VCaP (cell line): ENCODE measurements at regions not wholly inside any gene's neighbourhood (a gene's known extent, or its start where the extent isn't known, plus 50 kb on each side); places are given as distances from the start of the nearest gene placed in this dataset.

Experiments used
- H3K27ac ChIP-seq: fragments of 450-650 bp; 2 replicates; pipeline ENCODE4 v1.5.1; 2017
- TF ChIP-seq, protein P1 (sequence below): fragments of 450-650 bp; conservative IDR thresholded peaks from 2 replicates; pipeline ENCODE4 v1.5.1; 2017; ENCODE audit warnings: mild to moderate bottlenecking, moderate library complexity

DNA sequence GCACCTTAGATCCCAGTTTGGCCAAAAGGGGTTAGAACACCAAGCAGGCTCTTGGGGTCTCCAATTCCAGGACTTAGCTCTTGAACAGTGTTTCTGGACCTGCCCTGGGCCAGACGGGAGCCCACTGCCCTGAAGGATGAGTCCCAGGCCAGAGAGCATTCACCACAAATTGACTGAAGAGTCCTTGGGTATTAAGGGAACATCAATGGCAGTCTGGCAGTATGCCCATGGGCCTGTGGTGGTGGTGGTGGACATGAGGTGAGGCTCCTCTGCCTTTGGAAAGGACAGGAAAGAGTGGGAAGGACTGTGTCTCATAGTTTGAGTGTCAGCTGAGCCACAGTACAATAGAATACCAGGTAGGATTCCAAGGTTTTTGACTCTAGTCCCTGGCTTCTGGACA lies 960.0 kb downstream of the DIPK2A start:
- H3K27ac ChIP-seq, result no peak overlapping the region
- TF ChIP-seq, protein P1, sequence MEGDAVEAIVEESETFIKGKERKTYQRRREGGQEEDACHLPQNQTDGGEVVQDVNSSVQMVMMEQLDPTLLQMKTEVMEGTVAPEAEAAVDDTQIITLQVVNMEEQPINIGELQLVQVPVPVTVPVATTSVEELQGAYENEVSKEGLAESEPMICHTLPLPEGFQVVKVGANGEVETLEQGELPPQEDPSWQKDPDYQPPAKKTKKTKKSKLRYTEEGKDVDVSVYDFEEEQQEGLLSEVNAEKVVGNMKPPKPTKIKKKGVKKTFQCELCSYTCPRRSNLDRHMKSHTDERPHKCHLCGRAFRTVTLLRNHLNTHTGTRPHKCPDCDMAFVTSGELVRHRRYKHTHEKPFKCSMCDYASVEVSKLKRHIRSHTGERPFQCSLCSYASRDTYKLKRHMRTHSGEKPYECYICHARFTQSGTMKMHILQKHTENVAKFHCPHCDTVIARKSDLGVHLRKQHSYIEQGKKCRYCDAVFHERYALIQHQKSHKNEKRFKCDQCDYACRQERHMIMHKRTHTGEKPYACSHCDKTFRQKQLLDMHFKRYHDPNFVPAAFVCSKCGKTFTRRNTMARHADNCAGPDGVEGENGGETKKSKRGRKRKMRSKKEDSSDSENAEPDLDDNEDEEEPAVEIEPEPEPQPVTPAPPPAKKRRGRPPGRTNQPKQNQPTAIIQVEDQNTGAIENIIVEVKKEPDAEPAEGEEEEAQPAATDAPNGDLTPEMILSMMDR, result no peak

DNA sequence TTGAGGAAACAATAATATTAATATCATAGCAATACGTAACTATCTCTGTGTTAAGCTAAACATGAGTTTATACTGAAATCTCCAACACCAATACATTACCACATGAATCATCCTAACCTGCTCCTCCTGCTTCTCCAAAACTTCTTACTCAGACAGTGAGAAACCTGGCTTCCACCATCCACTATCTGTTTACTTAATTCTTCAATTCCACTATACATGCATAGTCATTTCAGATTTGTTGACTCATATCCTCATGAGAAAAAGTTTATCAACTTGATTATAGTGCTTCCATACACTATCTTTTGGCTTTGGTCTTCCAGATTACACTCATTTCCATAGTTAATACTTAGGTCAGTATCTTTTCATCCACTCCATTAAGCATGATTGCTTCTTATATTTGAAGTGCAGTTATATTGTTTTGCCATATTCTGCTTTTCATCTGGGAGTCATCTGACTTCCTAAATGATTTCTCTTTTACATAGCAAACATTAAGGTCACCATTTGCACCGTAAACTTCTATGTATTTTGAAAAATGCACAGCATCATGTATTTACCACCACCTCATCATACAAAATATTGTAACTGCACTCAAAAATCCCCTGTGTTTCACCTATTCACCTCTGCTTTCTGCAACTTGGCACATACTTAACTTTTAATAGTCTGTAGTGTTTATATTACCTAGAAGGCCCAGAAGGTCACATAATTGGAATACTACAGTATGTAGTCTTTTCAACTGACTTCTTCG lies 970.6 kb downstream of the DIPK2A start:
- no peak overlapping the region for H3K27ac ChIP-seq
- TF ChIP-seq, protein P1, result no peak

DNA sequence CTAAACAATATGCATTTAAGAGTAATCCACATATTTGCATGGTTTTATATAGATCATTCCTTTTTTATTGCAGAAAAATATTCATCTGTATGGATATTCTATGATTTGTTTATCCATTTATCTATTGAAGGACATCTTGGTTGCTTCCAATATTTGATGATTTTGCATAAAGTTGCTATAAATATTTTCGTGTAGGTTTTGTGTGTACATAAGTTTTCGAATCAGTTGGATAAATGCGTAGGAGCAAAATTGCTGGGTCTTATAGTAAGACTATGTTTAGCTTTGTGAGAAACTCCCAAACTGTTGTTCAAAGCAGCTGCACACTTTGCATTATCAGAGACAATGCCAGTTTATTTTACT lies 971.2 kb downstream of the DIPK2A start:
- no peak overlapping the region for H3K27ac ChIP-seq
- TF ChIP-seq, protein P1, result no peak

DNA sequence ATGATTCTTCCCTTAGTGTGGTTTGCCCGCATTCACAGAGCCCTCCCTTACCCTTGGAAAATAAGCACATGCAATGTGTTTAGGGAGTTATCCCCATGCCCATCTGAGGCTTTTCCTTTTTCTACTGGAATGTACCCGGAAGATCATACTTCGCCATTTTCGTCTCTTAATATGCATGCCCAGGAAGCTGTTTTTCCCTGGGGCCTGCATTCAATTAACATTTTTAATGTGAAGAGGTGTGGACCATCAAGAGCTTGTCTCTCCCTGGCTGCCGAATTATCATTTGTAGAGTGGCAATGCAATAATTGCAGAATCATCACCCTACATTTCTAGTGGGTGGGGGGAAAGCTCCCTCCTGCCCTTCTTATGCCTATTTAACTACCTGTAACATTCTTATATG lies 976.3 kb downstream of the DIPK2A start:
- TF ChIP-seq, protein P1, result no peak
- H3K27ac ChIP-seq, result no peak overlapping the region

DNA sequence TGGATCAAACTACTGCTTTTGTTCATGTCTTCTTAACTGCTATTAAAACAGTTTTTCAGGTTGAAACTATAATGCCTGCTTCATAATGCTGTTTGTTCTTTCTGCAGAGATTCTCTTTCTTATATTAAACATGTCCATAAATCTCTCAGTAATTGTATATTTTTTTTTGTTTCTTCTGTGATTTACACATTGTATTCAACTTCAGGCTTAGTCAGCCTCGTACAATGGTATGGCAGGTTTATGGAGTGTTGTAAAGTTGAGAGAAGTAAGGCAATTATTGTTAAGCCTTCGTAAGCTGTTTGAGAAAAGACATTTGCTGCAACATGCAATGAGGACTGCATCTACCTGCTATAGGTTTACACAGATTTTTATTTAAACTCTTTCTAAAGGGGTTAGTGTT lies 977.1 kb downstream of the DIPK2A start:
- TF ChIP-seq, protein P1, result no peak
- no peak overlapping the region for H3K27ac ChIP-seq

DNA sequence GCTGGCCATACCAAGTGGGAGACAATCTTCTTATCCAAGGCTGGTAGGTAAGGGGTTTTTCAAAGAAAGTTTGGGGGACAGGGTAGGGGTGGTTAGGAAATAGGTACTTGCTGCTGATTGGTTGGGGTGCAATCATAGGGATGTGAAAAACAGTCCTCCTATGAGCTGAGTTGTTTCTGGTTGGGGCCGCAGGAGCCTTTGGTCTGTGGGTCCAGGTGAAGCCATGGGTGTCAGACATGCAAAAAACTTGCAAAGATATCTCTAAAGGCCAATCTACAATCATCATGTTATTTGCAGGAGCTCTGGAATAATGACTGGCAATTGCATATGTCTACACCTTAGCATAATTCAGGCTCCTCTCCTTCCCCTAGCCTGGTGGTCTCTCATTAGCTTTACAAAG lies 982.3 kb downstream of the DIPK2A start:
- TF ChIP-seq, protein P1, result no peak
- no peak overlapping the region for H3K27ac ChIP-seq

DNA sequence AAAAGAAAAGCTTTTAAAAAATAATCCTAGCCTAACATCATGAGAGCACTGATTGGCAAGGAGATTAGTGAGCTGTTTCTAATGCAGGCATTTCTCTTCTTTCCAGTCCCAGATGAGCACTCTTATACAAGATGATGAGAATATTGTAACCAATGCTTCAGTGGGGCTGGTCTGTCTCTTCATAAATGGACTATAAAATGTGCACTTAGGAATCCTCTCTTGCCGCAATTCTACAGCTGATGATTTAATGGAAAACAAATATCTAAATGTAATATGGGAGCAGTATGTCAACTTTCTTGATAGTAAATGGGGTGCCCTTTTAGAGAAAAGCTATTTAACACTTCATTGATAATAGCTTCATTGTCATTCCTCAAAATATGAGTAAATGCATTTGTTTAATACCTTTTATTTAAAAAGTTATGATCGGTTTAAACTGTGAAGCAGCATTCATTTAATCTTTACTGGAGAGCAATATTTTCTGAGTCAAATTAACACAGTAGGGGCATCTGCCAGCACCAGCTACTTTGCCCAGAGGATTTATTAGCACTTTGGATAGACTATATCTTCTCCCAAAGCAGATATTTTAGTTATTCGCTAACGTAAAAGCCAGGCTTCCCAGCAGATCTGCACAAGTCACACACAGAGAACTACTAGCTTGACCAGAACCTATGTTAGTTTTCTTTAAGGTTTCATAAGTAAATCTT lies 985.9 kb downstream of the DIPK2A start:
- no peak overlapping the region for H3K27ac ChIP-seq
- TF ChIP-seq, protein P1, result no peak
